Right atrium auricular region (tissue), 2 donors: ENCODE measurements at regions not wholly inside any gene's neighbourhood (a gene's known extent, or its start where the extent isn't known, plus 50 kb on each side); places are given as distances from the start of the nearest gene placed in this dataset.

Source experiments
- DNase-seq: peaks from one replicate; pipeline ENCODE4 v3.0.0-alpha.2; 2019; ENCODE audit warnings: low spot score
- H3K27ac ChIP-seq, 2 donors: fragments of 200-600 bp; sonication (generic); 1 replicate in 1 of 2; 2 replicates in 1 of 2; pipeline ENCODE4 v1.5.1; 2016 to 2019
- H3K27me3 ChIP-seq, 2 donors: fragments of 200-600 bp; sonication (generic); one replicate each; pipeline versions ENCODE4 v1.5.1 to v1.6.0; 2017 to 2019
- H3K36me3 ChIP-seq: fragments of 200-600 bp; sonication (generic); one replicate; pipeline ENCODE4 v1.5.1; 2016
- H3K4me1 ChIP-seq, 2 donors: fragments of 200-600 bp; sonication (generic); one replicate each; pipeline versions ENCODE4 v1.5.1 to v1.6.0; 2017 to 2019
- H3K4me3 ChIP-seq, 2 donors: fragments of 200-600 bp; sonication (generic); 1 replicate in 1 of 2; 2 replicates in 1 of 2; pipeline ENCODE4 v1.5.1; 2017 to 2019; ENCODE audit warnings: mild to moderate bottlenecking in 1 of 2, moderate library complexity in 1 of 2
- H3K9me3 ChIP-seq, 2 donors: fragments of 200-600 bp; sonication (generic); one replicate each; pipeline ENCODE4 v1.5.1; 2019
- CTCF ChIP-seq, 2 donors: fragments of 200-600 bp; sonication (generic); IDR thresholded peaks; one replicate each; pipeline ENCODE4 v1.5.1; 2019; ENCODE audit warnings: antibody characterized with exemption in 2 of 2

- no peak overlapping the region for H3K4me3 ChIP-seq
- no peak for TF ChIP-seq CTCF (IDR thresholded peaks at IDR 0.05)
- no peaks in the 10 kb centered on the region for H3K27me3 ChIP-seq
- no peaks in the 10 kb centered on the region for H3K36me3 ChIP-seq
- H3K27ac ChIP-seq, result no peak overlapping the region
- DNase-seq, result no peak
- no peaks in the 10 kb centered on the region for H3K4me1 ChIP-seq
- no peaks in the 10 kb centered on the region for H3K9me3 ChIP-seq
Observed at GRCh38 chr16:85995541-85996423, 96.8 kb downstream of the IRF8 start.

GRCh38 chr16:85996843-85997242 lies 97.9 kb downstream of the IRF8 start:
- Histone ChIP-seq H3K4me3 (no peak overlapping the region), H3K9me3 (no peaks in the 10 kb centered on the region), H3K4me1 (no peaks in the 10 kb centered on the region), H3K27me3 (no peaks in the 10 kb centered on the region), H3K27ac (no peak overlapping the region), H3K36me3 (no peaks in the 10 kb centered on the region)
- DNase-seq, result no peak
- no peak for TF ChIP-seq CTCF (IDR thresholded peaks at IDR 0.05)

- H3K9me3 ChIP-seq, result no peaks in the 10 kb centered on the region
- no peak for DNase-seq
Observed at GRCh38 chr16:85998171-85998867, 99.4 kb downstream of the IRF8 start.

GRCh38 chr16:85998868-85999729 lies 100.1 kb downstream of the IRF8 start:
- Histone ChIP-seq H3K27me3 (no peaks in the 10 kb centered on the region), H3K36me3 (no peaks in the 10 kb centered on the region), H3K4me1 (no peaks in the 10 kb centered on the region), H3K4me3 (no peak overlapping the region), H3K9me3 (no peaks in the 10 kb centered on the region), H3K27ac (no peak overlapping the region)
- no peak for DNase-seq
- TF ChIP-seq CTCF (IDR thresholded peaks at IDR 0.05), result no peak

More at GRCh38 chr16:85998171-85998867, 99.4 kb downstream of the IRF8 start:
- no peaks in the 10 kb centered on the region for H3K27me3 ChIP-seq
- H3K27ac ChIP-seq, result no peak overlapping the region
- H3K4me3 ChIP-seq, result no peak overlapping the region
- TF ChIP-seq CTCF (IDR thresholded peaks at IDR 0.05), result no peak
- no peaks in the 10 kb centered on the region for H3K36me3 ChIP-seq
- H3K4me1 ChIP-seq, result no peaks in the 10 kb centered on the region

GRCh38 chr16:85999778-86000177 lies 100.8 kb downstream of the IRF8 start:
- H3K4me3 ChIP-seq, result no peak overlapping the region
- H3K4me1 ChIP-seq, result no peaks in the 10 kb centered on the region
- H3K27ac ChIP-seq, result no peak overlapping the region
- H3K27me3 ChIP-seq, result no peaks in the 10 kb centered on the region
- H3K9me3 ChIP-seq, result no peaks in the 10 kb centered on the region
- H3K36me3 ChIP-seq, result no peaks in the 10 kb centered on the region
- DNase-seq, result no peak
- no peak for TF ChIP-seq CTCF (IDR thresholded peaks at IDR 0.05)
